ENCODE measurements at regions not wholly inside any gene's neighbourhood (a gene's known extent, or its start where the extent isn't known, plus 50 kb on each side); places are given as distances from the start of the nearest gene placed in this dataset.

DNA sequence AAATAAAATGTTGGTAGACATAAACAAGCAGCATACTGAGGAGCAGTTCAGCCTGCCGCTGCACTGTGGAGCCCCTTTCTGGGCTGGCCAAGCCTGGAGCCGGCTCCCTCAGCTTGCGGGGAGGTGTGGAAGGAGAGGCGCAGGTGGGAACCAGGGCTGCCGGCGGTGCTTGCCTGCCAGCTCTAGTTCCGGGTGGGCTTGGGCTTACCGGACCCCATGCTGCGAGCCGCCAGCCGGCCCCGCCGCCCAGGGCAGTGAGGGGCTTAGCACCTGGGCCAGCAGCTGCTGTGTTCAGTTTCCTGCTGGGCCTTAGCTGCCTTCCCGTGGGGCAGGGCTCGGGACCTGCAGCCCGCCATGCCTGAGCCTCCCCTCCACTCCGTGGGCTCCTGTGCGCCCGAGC, 672.9 kb upstream of the POM121L12 start:
- TF ChIP-seq, protein P1, sequence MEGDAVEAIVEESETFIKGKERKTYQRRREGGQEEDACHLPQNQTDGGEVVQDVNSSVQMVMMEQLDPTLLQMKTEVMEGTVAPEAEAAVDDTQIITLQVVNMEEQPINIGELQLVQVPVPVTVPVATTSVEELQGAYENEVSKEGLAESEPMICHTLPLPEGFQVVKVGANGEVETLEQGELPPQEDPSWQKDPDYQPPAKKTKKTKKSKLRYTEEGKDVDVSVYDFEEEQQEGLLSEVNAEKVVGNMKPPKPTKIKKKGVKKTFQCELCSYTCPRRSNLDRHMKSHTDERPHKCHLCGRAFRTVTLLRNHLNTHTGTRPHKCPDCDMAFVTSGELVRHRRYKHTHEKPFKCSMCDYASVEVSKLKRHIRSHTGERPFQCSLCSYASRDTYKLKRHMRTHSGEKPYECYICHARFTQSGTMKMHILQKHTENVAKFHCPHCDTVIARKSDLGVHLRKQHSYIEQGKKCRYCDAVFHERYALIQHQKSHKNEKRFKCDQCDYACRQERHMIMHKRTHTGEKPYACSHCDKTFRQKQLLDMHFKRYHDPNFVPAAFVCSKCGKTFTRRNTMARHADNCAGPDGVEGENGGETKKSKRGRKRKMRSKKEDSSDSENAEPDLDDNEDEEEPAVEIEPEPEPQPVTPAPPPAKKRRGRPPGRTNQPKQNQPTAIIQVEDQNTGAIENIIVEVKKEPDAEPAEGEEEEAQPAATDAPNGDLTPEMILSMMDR (conservative IDR thresholded peaks at IDR 0.05 in 1 of 2, IDR thresholded peaks at IDR 0.05 in 1 of 2; ENCODE audit: extremely low read depth in 1 of 2, insufficient read depth in 1 of 2, low read depth in 1 of 2, low read length in 2 of 2), result no peak
- no peak for TF ChIP-seq EZH2 (IDR thresholded peaks at IDR 0.05; ENCODE audit: borderline replicate concordance, low read length)

All from mammary epithelial cell (primary cell).